ENCODE measurements at regions not wholly inside any gene's neighbourhood (a gene's known extent, or its start where the extent isn't known, plus 50 kb on each side); places are given as distances from the start of the nearest gene placed in this dataset.

DNA sequence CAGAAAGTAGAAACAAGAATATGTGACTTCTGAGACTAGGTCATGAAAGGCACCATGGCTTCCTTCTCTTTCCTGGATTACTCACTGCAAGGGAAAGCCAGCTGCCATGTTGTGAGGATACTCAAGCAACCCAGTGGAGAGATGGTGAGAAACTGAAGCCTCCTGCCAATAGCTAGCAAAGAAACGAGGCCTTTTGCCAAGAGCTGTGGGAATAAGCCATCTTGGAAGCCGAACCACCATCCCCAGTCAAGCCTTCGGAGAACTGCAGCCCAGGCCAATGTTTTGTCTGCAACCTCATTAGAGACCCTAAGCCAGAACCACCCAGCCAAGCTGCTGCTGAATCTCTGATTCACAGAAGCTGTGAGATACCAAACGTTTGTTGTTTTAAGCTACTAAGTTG, 104.7 kb upstream of the CRHR1 start:
- H3K4ac ChIP-seq (ENCODE audit: low read depth, low read length): no peak overlapping the region
- H4K5ac ChIP-seq (ENCODE audit: low read depth, low read length): no peak overlapping the region
- no peak overlapping the region for H2AK5ac ChIP-seq (ENCODE audit: low read depth, low read length)
- H3K36me3 ChIP-seq (ENCODE audit: control insufficient read depth, insufficient read depth, low read length): no peaks in the 10 kb centered on the region
- no peak overlapping the region for H3K9ac ChIP-seq (ENCODE audit: low read depth, low read length)
- H3K56ac ChIP-seq (ENCODE audit: extremely low read depth, insufficient read depth, low read length): no peak overlapping the region
- no peak overlapping the region for H3K4me3 ChIP-seq (ENCODE audit: insufficient read depth, low read depth, low read length)
- H3K23ac ChIP-seq (ENCODE audit: low read depth, low read length): no peak overlapping the region
- H3K18ac ChIP-seq (ENCODE audit: low read depth, low read length): no peak overlapping the region
- H2BK20ac ChIP-seq (ENCODE audit: low read depth, low read length): no peak overlapping the region
- H2BK15ac ChIP-seq (ENCODE audit: low read depth, low read length): no peak overlapping the region
- ATAC-seq (ENCODE audit: low read depth): no peak
- H2AFZ ChIP-seq (replicated peaks; ENCODE audit: low read length, poor library complexity): no peak overlapping the region
- no peak overlapping the region for H3K14ac ChIP-seq (replicated peaks; ENCODE audit: low read depth, low read length)
- no peak overlapping the region for H3K4me2 ChIP-seq (ENCODE audit: low read depth, low read length)
- in situ Hi-C loops (cut with MboI; ENCODE audit: low sequenced_read_pairs) (no loop called here), intact Hi-C loops (cut with micrococcal nuclease) (no loop called here), dilution Hi-C loops (cut with HindIII; ENCODE audit: low sequenced_read_pairs, unreplicated experiment) (no loop called here)
- H3K4me1 ChIP-seq (ENCODE audit: control insufficient read depth, insufficient read depth, low read length): no peaks in the 10 kb centered on the region
- ChIA-PET POLR2A (ENCODE audit: unreplicated experiment) (no interaction called here), CTCF (interaction anchor here (0.8 kb wide), 1 partner anchor 39 kb away, joined by 4 read pairs; no protein-coding TSS in a partner anchor)
- H4K91ac ChIP-seq (ENCODE audit: insufficient read depth, low read depth, low read length): no peak overlapping the region
- no peak overlapping the region for H2AK9ac ChIP-seq (replicated peaks; ENCODE audit: low read depth, low read length, poor library complexity)
- H2BK120ac ChIP-seq (ENCODE audit: low read depth, low read length): no peak overlapping the region
- 0% methylated on average over 1 of the region's 4 CpGs; no CpG with 5 or more reads in 1 of the 2 experiments for WGBS, 2 experiments (ENCODE audit: extremely low coverage in 2 of 2, insufficient read length in 1 of 2)
- no TSS peak for BruUV-seq (replicated peaks)
- no peak overlapping the region for H3K27ac ChIP-seq (ENCODE audit: insufficient read depth, low read length)
- H3K9me3 ChIP-seq (ENCODE audit: control insufficient read depth, insufficient read depth, low read length): no peaks in the 10 kb centered on the region; the same call in 1 of the 2 replicates
- no peak overlapping the region for H2BK5ac ChIP-seq (ENCODE audit: low read depth, low read length, poor library complexity, severe bottlenecking)
- no peaks in the 10 kb centered on the region for H4K20me1 ChIP-seq (ENCODE audit: insufficient read depth, low read length)
- TF ChIP-seq, protein P1, sequence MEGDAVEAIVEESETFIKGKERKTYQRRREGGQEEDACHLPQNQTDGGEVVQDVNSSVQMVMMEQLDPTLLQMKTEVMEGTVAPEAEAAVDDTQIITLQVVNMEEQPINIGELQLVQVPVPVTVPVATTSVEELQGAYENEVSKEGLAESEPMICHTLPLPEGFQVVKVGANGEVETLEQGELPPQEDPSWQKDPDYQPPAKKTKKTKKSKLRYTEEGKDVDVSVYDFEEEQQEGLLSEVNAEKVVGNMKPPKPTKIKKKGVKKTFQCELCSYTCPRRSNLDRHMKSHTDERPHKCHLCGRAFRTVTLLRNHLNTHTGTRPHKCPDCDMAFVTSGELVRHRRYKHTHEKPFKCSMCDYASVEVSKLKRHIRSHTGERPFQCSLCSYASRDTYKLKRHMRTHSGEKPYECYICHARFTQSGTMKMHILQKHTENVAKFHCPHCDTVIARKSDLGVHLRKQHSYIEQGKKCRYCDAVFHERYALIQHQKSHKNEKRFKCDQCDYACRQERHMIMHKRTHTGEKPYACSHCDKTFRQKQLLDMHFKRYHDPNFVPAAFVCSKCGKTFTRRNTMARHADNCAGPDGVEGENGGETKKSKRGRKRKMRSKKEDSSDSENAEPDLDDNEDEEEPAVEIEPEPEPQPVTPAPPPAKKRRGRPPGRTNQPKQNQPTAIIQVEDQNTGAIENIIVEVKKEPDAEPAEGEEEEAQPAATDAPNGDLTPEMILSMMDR (conservative IDR thresholded peaks at IDR 0.05; ENCODE audit: low read depth, low read length): no peak
- TF ChIP-seq BHLHE40 (IDR thresholded peaks at IDR 0.05; ENCODE audit: low read depth, low read length) (no peak), SMC3 (IDR thresholded peaks at IDR 0.05; ENCODE audit: low read depth, low read length) (no peak), MAZ (IDR thresholded peaks at IDR 0.05; ENCODE audit: borderline replicate concordance, low read depth, low read length) (no peak), MXI1 (IDR thresholded peaks at IDR 0.05; ENCODE audit: borderline replicate concordance, low read depth, low read length) (no peak), FOS (IDR thresholded peaks at IDR 0.05; ENCODE audit: low read depth, low read length) (no peak), RFX5 (IDR thresholded peaks at IDR 0.05; ENCODE audit: low read depth, low read length) (no peak), RAD21 (IDR thresholded peaks at IDR 0.05; ENCODE audit: low read length) (no peak)
- TF ChIP-seq, protein P2, sequence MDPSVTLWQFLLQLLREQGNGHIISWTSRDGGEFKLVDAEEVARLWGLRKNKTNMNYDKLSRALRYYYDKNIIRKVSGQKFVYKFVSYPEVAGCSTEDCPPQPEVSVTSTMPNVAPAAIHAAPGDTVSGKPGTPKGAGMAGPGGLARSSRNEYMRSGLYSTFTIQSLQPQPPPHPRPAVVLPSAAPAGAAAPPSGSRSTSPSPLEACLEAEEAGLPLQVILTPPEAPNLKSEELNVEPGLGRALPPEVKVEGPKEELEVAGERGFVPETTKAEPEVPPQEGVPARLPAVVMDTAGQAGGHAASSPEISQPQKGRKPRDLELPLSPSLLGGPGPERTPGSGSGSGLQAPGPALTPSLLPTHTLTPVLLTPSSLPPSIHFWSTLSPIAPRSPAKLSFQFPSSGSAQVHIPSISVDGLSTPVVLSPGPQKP (IDR thresholded peaks at IDR 0.05; ENCODE audit: borderline replicate concordance, low read depth, low read length): no peak
- H3K27me3 ChIP-seq (ENCODE audit: control insufficient read depth, insufficient read depth, low read length): peaks cover 7% of the 10 kb centered on the region
- DNase-seq: no peak
- no peaks in the 10 kb centered on the region for H3K79me1 ChIP-seq (ENCODE audit: low read depth in 1 of 2, low read length in 2 of 2)
- no peak overlapping the region for H4K8ac ChIP-seq (ENCODE audit: low read depth in 2 of 2, low read length in 2 of 2)
- no peaks in the 10 kb centered on the region for H3K9me1 ChIP-seq (ENCODE audit: insufficient read depth, low read length)
